GM21423 (cell line): ENCODE measurements at regions not wholly inside any gene's neighbourhood (a gene's known extent, or its start where the extent isn't known, plus 50 kb on each side); places are given as distances from the start of the nearest gene placed in this dataset.
"Not testable (repeated sequence)": the region's sequence is repeated elsewhere in the genome, so short reads cannot be mapped to it uniquely, and the experiment has no call there.

ENCODE experiments used
- ATAC-seq: cut with Tn5 transposase; IDR thresholded peaks from one replicate; pipeline ENCODE4 v1.9.1; 2021; ENCODE audit warnings: mild to moderate bottlenecking, moderate library complexity; ENCODE audit not compliant: unreplicated experiment

DNA sequence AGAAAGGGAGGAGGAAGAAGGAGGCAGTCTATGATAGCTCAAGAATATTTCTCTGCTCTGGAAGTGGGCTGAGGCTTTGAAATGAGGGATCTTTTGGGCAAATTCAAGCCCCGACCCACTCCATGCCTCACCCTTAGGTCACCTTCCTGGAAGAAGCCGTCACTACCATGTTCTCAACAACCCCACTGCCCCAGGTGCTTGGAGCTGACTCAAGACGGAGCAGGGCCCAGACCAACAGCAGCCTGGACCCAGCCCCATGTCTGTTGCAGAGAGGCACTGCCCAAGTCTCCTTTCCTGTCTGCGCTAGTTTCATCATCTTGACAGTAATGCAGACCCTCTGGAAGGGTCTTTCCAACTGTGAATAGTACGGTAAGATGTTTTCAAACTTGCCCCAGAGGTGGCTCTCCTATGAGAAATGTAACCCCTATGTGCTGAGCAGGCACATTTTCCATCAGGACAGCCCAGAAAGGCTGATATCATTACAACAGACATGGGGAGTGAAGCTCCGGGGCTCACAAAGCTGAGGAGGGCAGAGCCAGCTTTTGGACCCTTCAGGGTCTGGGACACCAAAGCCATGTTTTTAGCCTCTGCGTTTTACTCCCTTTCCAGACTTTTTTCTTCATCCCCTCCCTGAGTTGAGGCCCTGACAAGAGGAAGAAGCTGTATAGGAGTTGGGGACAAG, 128.2 kb upstream of the LARP1 start:
- ATAC-seq: no peak

DNA sequence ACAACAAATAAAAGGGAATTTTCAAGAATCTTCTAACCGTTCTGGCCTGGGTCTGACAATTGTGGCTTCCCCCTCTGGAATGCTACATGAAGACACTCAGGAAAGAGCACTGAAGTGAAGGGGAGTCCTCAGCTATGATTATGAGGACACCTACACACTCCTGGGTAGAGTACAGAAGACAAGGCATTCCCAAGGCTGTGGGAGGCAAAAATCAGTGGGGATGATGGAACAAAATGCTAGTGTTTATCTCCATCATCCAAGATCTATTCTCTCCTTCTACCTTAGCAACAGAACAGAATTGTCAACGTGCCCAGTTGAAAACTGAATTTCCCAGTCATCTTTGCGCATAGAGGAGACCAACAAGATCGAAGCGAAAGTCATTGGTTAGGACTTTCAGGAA, 130.1 kb upstream of the LARP1 start:
- no peak for ATAC-seq

DNA sequence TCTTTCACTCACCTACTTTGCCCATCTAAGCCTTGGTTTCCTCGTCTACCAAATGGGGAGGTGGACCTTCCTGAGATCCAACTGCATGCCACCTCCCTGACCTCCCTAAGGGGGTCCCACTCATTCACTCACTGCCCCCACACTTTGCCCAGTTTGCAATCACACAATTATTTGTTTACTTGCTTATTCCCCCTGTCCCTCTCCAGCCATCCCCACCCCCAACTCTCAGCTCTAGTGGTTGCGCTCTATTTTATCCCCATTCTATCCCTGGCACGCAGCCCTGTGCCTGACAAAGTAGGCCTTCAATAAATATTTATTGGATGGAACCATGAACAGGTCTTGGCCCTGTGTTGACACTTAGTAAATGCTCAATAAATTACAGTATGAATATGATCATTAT, 130.8 kb upstream of the LARP1 start:
- no peak for ATAC-seq

DNA sequence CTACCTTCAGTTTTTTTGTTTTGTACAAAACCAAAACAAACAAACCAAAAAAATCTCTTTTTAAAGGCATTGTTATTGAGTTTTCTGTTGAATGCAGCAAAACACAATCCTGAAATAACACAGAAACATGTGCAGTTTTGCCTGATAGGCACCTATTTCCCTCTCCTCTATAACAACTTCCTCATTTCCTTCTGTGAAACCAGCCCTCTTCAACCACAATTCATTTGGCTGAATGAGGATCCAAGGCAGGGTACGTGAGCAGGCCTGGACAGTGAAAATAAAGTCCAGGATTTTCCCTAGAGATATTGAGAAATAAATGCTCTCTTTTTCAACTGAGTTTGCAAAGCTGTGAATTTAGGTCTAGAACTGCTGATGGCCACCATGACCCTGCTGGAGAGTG, 134.8 kb upstream of the LARP1 start:
- no peak for ATAC-seq

DNA sequence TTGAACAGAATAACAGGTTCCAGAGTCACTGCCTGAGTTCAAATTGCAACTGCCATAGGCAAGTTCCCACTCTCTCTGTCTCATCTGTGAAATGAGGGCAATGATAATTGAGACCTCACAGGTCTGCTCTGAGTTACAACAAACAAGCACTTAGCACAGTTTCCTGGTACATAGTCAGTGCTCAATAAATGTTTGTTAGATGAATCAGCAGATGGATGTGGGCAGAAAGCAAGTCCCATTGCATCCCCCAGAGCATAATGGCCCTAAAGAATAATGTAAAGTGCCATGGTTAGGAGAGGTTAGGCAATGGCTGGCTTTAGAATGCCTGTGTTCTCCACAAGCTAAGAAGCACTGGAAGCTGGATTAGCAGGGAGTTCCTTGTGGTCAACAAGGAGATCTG, 136.5 kb upstream of the LARP1 start:
- ATAC-seq: no peak

DNA sequence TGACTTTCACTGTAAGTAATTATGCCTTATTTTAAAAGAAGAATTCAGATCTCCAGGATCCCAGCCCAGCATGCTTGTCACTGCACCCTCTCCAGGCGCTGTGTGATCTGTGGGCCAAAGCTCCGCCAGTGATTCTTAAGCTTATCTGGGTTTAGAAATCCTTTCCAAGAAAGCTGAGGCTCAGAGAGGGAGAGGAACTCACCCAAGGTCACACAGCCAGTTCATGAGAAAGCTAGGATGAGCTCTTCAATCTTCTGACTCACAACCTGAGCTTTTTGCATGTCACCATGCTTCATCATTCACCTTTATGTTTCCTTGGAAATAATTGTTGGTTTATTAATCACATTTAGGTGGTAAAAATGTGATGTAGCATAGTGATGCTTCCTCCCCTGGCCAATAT, 136.6 kb upstream of the HAND1 start:
- no peak for ATAC-seq

DNA sequence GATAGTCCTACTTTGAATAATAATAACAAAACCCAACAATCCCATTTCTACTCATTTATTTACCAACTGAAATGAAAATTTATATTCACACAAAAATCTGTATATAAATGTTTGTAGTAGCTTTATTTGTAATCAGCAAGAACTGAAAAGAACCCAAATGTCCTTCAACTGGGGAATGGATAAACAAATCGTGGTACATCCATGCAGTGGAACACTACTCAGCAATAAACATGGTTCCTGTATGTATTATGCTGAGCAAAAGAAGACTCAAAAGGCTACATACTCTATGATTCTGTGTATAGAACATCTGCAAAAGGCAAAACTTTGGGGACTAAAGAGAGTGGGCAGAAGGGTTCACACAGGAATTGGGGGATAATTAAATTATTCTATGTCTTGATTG, 136.1 kb upstream of the HAND1 start:
- ATAC-seq: no peak

DNA sequence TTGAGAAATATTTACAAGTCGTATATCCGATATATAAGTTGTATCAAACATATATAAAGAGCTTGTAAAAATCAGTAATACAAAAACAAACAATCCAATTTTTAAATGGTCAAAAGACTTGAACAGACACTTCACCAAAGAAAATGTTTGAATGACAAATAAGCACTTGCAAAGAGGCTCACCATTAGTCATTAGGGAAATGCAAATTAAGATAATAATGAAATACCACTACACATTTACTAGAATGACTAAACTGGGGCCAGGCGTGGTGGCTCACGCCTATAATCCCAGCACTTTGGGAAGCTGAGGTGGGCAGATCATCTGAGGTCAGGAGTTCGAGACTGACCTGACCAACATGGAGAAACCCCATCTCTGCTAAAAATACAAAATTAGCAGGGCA, 134.6 kb upstream of the HAND1 start:
- no peak for ATAC-seq

DNA sequence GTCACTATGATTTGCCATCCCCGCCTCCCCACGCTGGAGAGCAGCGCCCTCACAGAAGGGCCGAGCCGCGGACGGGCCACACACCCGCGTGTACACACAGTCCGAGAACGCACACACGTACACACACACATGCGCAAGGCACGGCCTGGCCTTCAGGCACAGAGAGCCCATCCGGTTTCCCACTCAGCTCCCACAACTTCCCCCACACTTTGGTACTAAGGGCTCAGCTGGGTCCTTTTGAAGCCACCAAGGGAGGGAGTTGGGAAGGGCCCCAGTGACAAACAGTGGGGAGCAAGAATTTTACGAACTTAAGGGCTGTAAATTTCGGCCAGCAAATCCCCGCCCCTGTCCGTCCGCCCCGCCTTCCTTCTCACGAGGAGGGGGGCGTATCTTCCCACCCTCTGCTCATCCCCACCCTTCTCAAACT, 133.3 kb upstream of the HAND1 start:
- no peak for ATAC-seq

DNA sequence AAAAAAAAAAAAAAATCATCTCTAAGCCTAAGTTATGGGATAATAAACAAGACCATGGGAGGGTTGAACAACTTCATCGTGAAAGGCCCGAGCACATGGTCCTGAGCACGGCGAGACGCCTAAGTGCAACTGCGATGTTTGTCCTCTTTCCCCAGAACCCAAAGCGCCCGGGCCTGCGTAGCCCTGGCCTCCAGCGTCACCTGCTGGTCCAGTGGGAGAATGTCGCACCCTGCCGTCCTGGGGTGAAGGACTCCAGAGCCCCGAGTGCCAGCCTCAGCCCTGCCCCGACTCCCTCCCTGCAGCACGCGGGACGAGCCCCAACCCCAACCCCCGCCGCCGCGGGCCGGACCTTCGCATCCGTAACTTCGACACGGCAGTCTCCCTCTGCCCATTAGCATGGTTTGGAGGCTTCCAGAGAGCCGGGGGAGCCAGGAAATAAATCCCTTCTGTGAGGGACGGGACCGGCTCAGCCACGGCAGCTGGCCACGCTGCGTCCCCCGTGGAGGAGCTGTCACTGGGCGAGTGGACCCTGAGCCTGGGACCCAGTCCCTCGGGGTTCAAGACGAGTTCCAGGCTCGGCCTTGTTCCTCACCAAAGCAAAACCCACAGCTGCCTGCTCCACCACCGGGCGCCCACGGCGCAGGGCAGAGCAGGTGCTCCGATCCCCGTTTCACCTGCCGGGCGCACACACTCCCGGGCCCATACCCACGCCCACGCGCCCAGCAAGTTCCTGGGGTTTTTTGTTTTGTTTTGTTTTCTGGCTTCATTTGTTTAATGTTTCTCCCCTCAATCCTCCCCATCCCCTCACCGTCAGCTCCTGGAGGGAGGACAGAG, 132.5 kb upstream of the HAND1 start:
- ATAC-seq: peak; percentile 90

DNA sequence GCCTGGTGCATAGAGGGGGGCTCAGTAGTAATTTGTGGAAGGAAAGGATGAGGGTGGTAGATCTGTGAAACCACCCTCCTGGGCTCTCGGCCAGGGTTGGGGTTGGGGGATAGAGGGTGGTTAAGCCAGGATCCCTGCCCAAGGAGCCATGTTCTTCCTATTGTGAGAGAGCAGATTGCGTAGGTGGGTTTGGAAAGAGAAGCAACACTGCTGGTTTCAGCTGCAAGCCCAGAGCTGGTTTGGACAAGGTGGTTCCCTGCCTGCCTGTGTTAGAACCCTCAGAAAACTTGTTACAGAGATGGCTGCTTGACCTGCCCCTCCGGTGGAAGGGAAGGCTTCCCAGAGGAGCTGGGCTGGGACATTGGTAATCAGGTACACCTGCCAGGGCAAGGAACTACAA, 131.2 kb upstream of the HAND1 start:
- ATAC-seq: no peak

DNA sequence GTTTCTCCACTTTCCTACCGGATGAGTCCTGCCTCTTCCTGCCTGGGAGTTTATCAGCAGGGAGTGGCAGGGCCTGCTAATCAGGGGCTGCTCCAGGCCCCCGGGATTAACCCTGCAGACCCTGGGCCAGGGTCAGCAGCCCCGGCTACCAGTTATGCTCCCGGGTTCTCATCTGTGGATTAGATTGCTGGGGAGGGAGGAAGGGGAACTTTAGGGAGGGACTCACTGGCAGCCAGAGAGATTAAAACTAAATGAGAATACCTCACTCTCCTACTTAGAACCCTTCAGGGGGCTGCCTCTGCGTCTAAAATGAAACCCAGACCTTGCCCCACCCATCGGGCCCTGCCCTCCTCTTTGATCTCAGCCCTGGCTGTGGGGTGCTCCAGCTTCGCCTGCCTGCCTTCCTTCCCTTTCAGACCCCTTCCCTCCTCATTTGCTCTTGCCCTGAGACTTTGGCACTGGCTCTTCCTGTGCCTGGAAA, 130.5 kb upstream of the HAND1 start:
- no peak for ATAC-seq

DNA sequence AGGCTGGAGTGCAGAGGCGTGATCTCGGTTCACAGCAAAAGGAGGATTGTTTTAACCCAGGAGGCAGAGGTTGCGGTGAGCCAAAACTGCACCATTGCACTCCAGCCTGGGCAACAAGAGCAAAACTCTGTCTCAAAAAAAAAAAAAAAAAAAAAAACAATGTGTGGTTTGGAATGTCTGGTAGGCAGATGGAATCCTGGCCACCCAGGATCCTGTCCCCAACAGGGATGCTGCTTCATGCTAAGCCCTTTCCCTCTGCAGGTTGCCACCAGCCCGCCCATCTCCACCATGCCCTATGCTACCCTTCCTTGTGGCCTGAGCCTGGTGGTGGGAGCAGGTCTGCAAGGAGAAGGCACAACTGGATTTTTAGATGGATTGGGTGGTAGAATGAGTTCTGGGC, 129.7 kb upstream of the HAND1 start:
- no peak for ATAC-seq

DNA sequence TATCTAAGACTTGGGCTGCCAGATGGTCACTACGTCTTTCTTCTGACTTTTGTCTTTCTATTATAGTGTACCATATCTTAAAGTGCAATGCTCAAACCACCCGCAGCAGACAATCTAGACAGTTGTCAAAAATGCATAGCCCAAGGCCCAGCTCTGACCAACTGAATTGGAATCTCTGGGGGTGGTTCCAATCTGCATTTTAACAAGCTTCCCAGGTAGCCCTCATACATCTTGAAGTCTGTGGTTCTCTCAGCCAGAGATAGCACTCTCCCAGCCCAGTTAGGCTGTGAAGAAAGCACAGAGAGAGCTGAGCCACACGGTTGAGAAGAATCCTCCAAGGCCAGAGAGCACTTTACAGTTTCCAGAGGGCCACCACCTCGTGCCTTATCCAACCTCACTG, 128.2 kb upstream of the HAND1 start:
- no peak for ATAC-seq

DNA sequence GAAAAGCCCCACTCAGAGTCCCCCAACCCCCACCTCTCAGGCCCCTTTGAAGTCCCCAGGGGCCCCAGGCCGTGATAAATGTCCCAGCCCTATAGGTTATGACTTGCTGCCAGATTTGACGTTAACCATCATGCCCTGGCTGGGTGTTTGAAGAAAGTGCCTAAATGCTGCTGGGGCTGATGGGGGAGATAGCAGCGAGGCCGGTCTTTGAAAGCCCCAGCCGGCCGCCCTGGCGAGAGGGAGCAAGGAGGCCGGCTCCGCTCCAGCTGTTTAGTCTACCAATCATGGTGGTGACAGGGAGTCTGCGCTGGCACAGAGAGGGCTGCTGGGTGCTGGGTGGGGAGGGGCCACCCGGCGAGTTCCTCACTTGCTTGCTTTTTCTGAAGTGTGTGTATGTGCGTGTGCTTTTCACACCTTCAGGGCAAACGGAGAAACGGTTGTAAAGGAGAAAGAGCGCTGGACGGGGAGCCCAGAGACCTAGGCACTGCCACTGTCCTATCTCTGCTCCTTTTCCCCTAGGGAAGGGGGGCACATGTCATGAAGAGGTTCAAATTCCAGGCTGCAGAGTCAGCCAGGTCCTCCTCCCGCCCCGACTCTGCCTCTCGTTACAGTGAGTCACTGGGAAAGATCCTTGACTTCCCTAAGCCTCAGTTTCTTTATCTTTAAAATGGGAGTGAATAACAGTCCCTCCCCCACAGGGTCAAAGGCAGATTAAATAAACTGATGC, 126.1 kb upstream of the HAND1 start:
- no peak for ATAC-seq

DNA sequence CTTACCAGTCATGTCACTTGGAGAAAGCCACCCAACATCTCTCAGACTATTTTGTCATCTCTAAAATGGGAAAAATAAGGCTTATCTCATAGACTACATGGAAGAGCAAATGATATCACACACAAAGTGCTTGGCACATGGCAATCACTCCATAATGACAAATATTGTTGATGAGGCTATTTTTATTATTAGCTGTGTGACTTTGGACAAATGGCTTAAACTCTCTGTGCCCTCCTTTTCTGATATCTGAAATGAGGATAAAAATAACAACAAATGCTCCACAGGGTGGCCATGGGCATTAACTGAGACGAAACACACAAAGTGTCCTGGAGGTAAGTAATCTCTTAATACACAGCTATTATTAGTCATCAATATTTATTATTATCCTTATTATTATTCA, 125.5 kb upstream of the HAND1 start:
- no peak for ATAC-seq

DNA sequence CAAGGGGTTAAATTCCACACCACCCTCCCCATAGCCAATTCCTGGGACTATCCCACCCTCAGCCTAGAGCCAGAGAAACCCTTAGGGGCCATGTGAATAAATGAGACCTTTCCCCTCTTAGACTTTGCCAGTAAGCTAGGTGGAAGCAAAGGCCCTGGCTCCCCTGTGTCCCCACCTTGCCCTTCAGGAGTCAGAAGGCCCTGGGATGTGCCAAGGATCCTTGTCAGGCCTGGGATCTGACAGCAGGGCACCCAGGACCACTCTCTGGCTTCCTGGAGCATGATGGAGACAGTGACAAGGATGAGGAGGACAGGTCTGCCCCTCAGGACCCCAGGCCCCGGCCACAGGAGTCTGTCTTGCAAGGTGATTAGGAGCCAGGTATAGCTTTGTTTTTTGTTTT, 125.0 kb upstream of the HAND1 start:
- ATAC-seq: no peak

DNA sequence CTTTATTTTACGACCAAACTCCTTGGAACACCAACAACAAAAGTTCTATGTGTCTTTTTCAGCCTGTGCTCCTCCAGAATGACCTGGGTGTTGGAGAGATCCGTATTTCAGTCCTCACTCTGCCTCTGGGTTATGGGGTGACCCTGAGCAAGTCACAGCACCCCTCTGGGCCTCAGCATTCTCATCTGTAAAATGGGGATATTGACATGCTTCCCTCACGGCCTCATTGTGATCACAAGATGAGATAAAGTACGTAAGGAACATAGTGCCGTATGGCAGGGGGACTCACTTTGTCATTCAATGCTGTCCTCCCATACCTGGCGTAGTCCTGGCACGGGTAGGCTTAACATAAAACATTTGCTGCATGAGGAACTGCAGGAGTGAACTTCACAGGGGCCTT, 123.0 kb upstream of the HAND1 start:
- no peak for ATAC-seq

DNA sequence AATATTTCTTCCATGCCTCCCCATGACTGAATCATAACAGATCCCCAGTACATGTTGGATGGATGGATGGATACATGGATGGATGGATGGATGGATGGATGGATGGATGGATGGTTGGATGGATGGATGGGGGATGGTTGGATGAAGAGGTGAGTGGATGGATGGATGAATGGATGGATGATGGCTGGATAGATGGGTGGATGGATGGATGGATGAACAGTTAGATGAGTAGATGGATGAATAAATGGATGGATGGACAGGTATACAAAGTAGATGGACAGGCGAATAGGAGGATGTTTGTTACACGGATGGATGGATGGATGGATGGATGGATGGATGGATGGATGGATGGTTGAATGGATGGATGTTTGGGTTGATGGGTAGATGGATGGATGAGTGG, 120.0 kb upstream of the HAND1 start:
- no peak for ATAC-seq

DNA sequence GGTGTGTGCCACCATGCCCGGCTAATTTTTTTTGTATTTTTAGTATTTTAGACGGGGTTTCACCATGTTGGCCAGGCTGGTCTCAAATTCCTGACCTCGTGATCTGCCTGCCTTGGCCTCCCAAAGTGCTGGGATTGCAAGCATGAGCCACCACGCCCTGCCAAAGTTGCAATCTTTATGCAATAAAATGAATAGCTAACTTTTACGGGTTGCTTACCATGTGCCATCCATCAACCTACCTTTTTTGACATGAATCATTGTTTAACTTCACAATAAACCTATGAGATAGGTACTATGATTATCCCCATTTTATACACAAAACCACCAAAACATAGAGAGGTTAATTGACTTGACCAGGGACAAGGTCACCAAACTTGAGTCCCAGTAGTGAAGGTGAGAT, 118.8 kb upstream of the HAND1 start:
- ATAC-seq: not testable (repeated sequence)

DNA sequence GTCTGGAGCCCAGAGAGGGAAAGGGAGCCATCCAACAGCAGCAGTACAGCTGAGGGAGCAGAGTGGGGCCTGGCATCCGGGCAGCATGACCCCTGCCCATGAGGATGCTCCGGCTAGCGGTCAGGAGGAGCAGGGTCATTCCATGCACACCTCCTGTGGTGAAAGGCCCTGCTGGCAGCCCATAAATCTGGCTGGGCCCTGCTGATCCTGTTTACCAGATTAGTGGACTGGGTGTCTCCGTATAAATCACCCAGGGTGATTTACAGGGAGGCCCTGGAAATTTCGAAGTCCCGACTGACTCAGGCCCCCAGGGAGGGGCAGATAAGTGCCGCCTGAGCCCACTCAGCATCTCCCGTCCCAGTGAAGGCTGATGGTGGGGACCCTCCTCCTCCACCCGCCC, 117.6 kb upstream of the HAND1 start:
- no peak for ATAC-seq

DNA sequence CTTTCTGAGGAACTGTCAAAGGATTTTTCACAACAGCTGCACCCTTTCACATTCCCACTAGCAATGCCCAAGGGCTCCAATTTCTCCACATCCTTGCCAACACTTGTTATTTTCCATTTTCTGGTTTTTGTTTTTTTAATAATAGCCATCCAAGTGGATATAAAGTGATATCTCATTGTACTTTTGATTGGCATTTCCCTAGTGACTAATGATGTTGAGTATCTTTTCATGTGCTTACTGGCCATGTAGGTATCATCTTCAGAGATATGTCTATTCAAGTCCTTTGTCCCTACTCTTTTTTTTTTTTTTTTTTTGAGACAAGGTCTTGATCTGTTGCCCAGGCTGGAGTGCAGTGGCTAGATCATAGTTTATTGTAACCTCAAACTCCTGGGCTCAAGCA, 115.8 kb upstream of the HAND1 start:
- no peak for ATAC-seq
